NOMO-1 treated with DMSO at 0.1 percent for 48 hours (cell line): ENCODE measurements at regions not wholly inside any gene's neighbourhood (a gene's known extent, or its start where the extent isn't known, plus 50 kb on each side); places are given as distances from the start of the nearest gene placed in this dataset.
A peak's percentile ranks its signal among the peaks of the same experiment; 100 is the strongest.

Source experiments
- DNase-seq: peaks from one replicate; lab custom pipeline; 2025; ENCODE audit not compliant: unreplicated experiment; lab: John Stamatoyannopoulos, UW

GRCh38 chr1:181142096-181142958 is 53.8 kb downstream of the IER5 start:
- peak; percentile 81 for DNase-seq

- DNase-seq: no peak
Measured at GRCh38 chr1:181143102-181143859, 54.8 kb downstream of the IER5 start.

- no peak for DNase-seq
Measured at GRCh38 chr1:181144238-181144637, 55.7 kb downstream of the IER5 start.

GRCh38 chr1:181148636-181149035 is 60.1 kb downstream of the IER5 start:
- no peak for DNase-seq

- peak; percentile 62 for DNase-seq
Measured at GRCh38 chr1:181149326-181150125, 61.0 kb downstream of the IER5 start.

- DNase-seq: no peak
Measured at GRCh38 chr1:181150273-181150672, 61.8 kb downstream of the IER5 start.

GRCh38 chr1:181150842-181151241 is 62.3 kb downstream of the IER5 start:
- no peak for DNase-seq

- DNase-seq: no peak
Measured at GRCh38 chr1:181151378-181152326, 63.2 kb downstream of the IER5 start.

- peak; percentile 97 for DNase-seq
Measured at GRCh38 chr1:181152892-181153633, 64.6 kb downstream of the IER5 start.

GRCh38 chr1:181153634-181153961 is 65.1 kb downstream of the IER5 start:
- DNase-seq: no peak

GRCh38 chr1:181155339-181155738 is 66.8 kb downstream of the IER5 start:
- DNase-seq: no peak

GRCh38 chr1:181159451-181160140 is 71.1 kb downstream of the IER5 start:
- no peak for DNase-seq

- no peak for DNase-seq
Measured at GRCh38 chr1:181160322-181160721, 71.8 kb downstream of the IER5 start.

GRCh38 chr1:181160998-181161870 is 72.7 kb downstream of the IER5 start:
- peak; percentile 39 for DNase-seq

GRCh38 chr1:181163662-181164061 is 75.2 kb downstream of the IER5 start:
- DNase-seq: no peak

- peak; percentile 71 for DNase-seq
Measured at GRCh38 chr1:181166377-181167196, 78.1 kb downstream of the IER5 start.

- no peak for DNase-seq
Measured at GRCh38 chr1:181169281-181169865, 80.9 kb downstream of the IER5 start.
